Hepatic stellate cell (primary cell): ENCODE measurements at regions not wholly inside any gene's neighbourhood (a gene's known extent, or its start where the extent isn't known, plus 50 kb on each side); places are given as distances from the start of the nearest gene placed in this dataset.

Experiments used
- DNase-seq: peaks from one replicate; pipeline ENCODE4 v3.0.0; 2011; ENCODE audit warnings: low spot score

- DNase-seq = no peak
Measured at GRCh38 chr6:165913676-165914570, 250.9 kb upstream of the PDE10A start.

- DNase-seq = no peak
Measured at GRCh38 chr6:165910184-165910966, 247.3 kb upstream of the PDE10A start.

GRCh38 chr6:165906736-165907135 is 243.7 kb upstream of the PDE10A start:
- no peak for DNase-seq

GRCh38 chr6:165905744-165906143 is 242.7 kb upstream of the PDE10A start:
- DNase-seq = no peak

GRCh38 chr6:165900970-165901369 is 237.9 kb upstream of the PDE10A start:
- DNase-seq = no peak

GRCh38 chr6:165899611-165900010 is 236.6 kb upstream of the PDE10A start:
- no peak for DNase-seq

GRCh38 chr6:165895421-165896165 is 232.6 kb upstream of the PDE10A start:
- DNase-seq = no peak

- DNase-seq = no peak
Measured at GRCh38 chr6:165894171-165894825, 231.3 kb upstream of the PDE10A start.

- no peak for DNase-seq
Measured at GRCh38 chr6:165893431-165893830, 230.4 kb upstream of the PDE10A start.

GRCh38 chr6:165891320-165891719 is 228.3 kb upstream of the PDE10A start:
- no peak for DNase-seq

GRCh38 chr6:165890404-165890735 is 227.3 kb upstream of the PDE10A start:
- no peak for DNase-seq

- DNase-seq = peak; percentile 50
Measured at GRCh38 chr6:165889636-165890403, 226.8 kb upstream of the PDE10A start.

- DNase-seq = no peak
Measured at GRCh38 chr6:165886169-165886568, 223.1 kb upstream of the PDE10A start.

- DNase-seq = peak; percentile 73
Measured at GRCh38 chr6:165884813-165885765, 222.0 kb upstream of the PDE10A start.

GRCh38 chr6:165883851-165884640 is 221.0 kb upstream of the PDE10A start:
- DNase-seq = peak; percentile 54

GRCh38 chr6:165881806-165882205 is 218.8 kb upstream of the PDE10A start:
- no peak for DNase-seq

- DNase-seq = no peak
Measured at GRCh38 chr6:165880686-165881085, 217.6 kb upstream of the PDE10A start.

- DNase-seq = no peak
Measured at GRCh38 chr6:165877773-165878172, 214.7 kb upstream of the PDE10A start.

- DNase-seq = no peak
Measured at GRCh38 chr6:165877192-165877591, 214.2 kb upstream of the PDE10A start.
